Spleen (tissue), 7 donors: ENCODE measurements at regions not wholly inside any gene's neighbourhood (a gene's known extent, or its start where the extent isn't known, plus 50 kb on each side); places are given as distances from the start of the nearest gene placed in this dataset.

Source experiments
- POLR2AphosphoS5 ChIP-seq, 3 donors: sonication (generic); formaldehyde crosslinking; IDR thresholded peaks; one replicate each; pipeline ENCODE4 v1.5.1; 2017; ENCODE audit warnings: antibody characterized with exemption in 3 of 3
- TF ChIP-seq, protein P1 (sequence below), 11 experiments: fragments of 200-600 bp in 7 of 11; fragments of 450-650 bp in 4 of 11; sonication (generic) in 4 of 11; IDR thresholded peaks in 8 of 11; conservative IDR thresholded peaks in 3 of 11; 1 replicate in 7 of 11; 2 replicates in 4 of 11; pipeline versions ENCODE4 v1.4.0 to v1.8.0; 2016 to 2021; ENCODE audit warnings: antibody characterized with exemption in 11 of 11, inconsistent platforms in 4 of 11, mild to moderate bottlenecking in 1 of 11
- donor health status: DM: no; HTN: no; CAD: no; lungs with moderate emphysema.
- donor health status: DM: no; HTN: no; CAD: no.
- donor health status: DM: no; HTN: no; CAD: no.

DNA sequence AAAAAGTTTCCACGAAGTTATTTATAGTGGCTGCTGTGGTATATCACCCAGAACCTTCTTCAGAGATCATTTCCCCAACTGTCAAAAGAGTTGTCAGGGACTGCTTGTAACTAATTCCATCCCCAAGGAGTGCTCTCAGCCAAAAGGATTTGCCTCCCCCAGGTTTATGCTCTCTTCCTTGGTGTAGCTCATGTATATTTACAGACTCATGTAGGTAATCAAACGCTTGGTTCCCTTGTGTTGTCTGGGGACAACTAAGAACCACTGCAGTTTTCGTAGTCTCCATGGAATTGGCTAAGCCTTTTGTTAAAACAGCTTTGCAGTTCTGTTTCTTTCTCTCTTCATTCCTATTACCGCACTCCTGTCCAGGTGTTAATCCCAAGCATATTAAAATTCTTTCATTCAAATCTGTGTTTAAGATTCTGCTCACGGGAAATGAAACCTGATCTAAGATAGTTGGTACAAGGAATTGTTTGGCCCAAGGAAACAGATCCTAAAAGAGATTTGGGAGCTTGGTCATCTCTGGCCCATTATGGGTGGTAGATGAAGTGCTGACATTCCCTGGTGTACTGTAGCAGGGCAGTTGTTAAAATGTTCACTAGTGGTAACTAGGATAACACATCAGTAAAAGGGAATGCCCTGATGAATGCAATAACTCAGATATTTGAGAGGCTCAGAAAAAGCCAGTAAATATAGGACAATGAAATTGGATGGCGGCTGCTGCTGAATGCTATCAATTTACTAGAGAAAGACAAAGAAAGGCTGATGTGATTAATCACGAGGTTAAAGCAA is 361.3 kb upstream of the GBE1 start:
- TF ChIP-seq, protein P1, sequence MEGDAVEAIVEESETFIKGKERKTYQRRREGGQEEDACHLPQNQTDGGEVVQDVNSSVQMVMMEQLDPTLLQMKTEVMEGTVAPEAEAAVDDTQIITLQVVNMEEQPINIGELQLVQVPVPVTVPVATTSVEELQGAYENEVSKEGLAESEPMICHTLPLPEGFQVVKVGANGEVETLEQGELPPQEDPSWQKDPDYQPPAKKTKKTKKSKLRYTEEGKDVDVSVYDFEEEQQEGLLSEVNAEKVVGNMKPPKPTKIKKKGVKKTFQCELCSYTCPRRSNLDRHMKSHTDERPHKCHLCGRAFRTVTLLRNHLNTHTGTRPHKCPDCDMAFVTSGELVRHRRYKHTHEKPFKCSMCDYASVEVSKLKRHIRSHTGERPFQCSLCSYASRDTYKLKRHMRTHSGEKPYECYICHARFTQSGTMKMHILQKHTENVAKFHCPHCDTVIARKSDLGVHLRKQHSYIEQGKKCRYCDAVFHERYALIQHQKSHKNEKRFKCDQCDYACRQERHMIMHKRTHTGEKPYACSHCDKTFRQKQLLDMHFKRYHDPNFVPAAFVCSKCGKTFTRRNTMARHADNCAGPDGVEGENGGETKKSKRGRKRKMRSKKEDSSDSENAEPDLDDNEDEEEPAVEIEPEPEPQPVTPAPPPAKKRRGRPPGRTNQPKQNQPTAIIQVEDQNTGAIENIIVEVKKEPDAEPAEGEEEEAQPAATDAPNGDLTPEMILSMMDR (IDR thresholded peaks at IDR 0.05 in 8 of 11, conservative IDR thresholded peaks at IDR 0.05 in 3 of 11) = no peak
- no peak for TF ChIP-seq POLR2AphosphoS5 (IDR thresholded peaks at IDR 0.05)
